ENCODE measurements at regions not wholly inside any gene's neighbourhood (a gene's known extent, or its start where the extent isn't known, plus 50 kb on each side); places are given as distances from the start of the nearest gene placed in this dataset.

- DNase-seq: no peak
These were observed 199.8 kb upstream of the ZIC3 start for GRCh38 chrX:137366018-137366633.

- DNase-seq: no peak
These were observed 202.4 kb upstream of the ZIC3 start for GRCh38 chrX:137363559-137363958.

- no peak for DNase-seq
These were observed 203.3 kb upstream of the ZIC3 start for GRCh38 chrX:137362583-137362982.

- peak in 1 of 2 experiments; percentile 8 for DNase-seq
These were observed 211.1 kb upstream of the ZIC3 start for GRCh38 chrX:137354851-137355250.

- no peak for DNase-seq
These were observed 212.5 kb upstream of the ZIC3 start for GRCh38 chrX:137353404-137353803.

GRCh38 chrX:137352101-137352660 is 213.7 kb upstream of the ZIC3 start:
- DNase-seq: no peak

- no peak for DNase-seq
These were observed 223.0 kb upstream of the ZIC3 start for GRCh38 chrX:137342969-137343368.

GRCh38 chrX:137313627-137314026 is 252.3 kb upstream of the ZIC3 start:
- DNase-seq: no peak

- no peak for DNase-seq
These were observed 260.5 kb upstream of the ZIC3 start for GRCh38 chrX:137305404-137305803.

GRCh38 chrX:137297167-137297566 is 263.4 kb upstream of the GPR101 start:
- DNase-seq: no peak

GRCh38 chrX:137290011-137290410 is 256.2 kb upstream of the GPR101 start:
- DNase-seq: peak; percentile 51 to 73

GRCh38 chrX:137287191-137287590 is 253.4 kb upstream of the GPR101 start:
- DNase-seq: no peak

- DNase-seq: no peak
These were observed 252.6 kb upstream of the GPR101 start for GRCh38 chrX:137286423-137286822.

GRCh38 chrX:137278825-137279224 is 245.0 kb upstream of the GPR101 start:
- no peak for DNase-seq

- DNase-seq: no peak
These were observed 229.6 kb upstream of the GPR101 start for GRCh38 chrX:137263374-137263773.

- DNase-seq: no peak
These were observed 211.4 kb upstream of the GPR101 start for GRCh38 chrX:137245183-137245582.

GRCh38 chrX:137236837-137237236 is 203.0 kb upstream of the GPR101 start:
- DNase-seq: no peak

- DNase-seq: no peak
These were observed 201.0 kb upstream of the GPR101 start for GRCh38 chrX:137234651-137235402.

GRCh38 chrX:137233478-137233877 is 199.7 kb upstream of the GPR101 start:
- DNase-seq: no peak

- peak in 1 of 2 experiments; percentile 5 for DNase-seq
These were observed 193.4 kb upstream of the GPR101 start for GRCh38 chrX:137227151-137227550.

GRCh38 chrX:137215467-137215866 is 181.7 kb upstream of the GPR101 start:
- DNase-seq: no peak

- no peak for DNase-seq
These were observed 178.4 kb upstream of the GPR101 start for GRCh38 chrX:137212078-137212632.

GRCh38 chrX:137198040-137198439 is 164.2 kb upstream of the GPR101 start:
- DNase-seq: no peak

- DNase-seq: peak in 1 of 2 experiments; percentile 13
These were observed 162.2 kb upstream of the GPR101 start for GRCh38 chrX:137195991-137196390.

All from cerebellar nuclear complex (tissue), 1 donor.